B cell (primary cell): ENCODE measurements at regions not wholly inside any gene's neighbourhood (a gene's known extent, or its start where the extent isn't known, plus 50 kb on each side); places are given as distances from the start of the nearest gene placed in this dataset.

Experiments used
- EZH2 ChIP-seq: IDR thresholded peaks from 2 replicates; pipeline ENCODE4 v1.6.1; 2012; ENCODE audit warnings: borderline replicate concordance, low read depth, mild to moderate bottlenecking, moderate library complexity, low read length; ENCODE audit not compliant: insufficient read depth, poor library complexity, severe bottlenecking
- TF ChIP-seq, protein P1 (sequence below): fragments of 200-600 bp; IDR thresholded peaks from one replicate; pipeline ENCODE4 v1.8.0; 2022; ENCODE audit warnings: antibody characterized with exemption, mild to moderate bottlenecking

GRCh38 chr16:86217891-86218270, 292.4 kb upstream of the FOXF1 start:
- TF ChIP-seq, protein P1, sequence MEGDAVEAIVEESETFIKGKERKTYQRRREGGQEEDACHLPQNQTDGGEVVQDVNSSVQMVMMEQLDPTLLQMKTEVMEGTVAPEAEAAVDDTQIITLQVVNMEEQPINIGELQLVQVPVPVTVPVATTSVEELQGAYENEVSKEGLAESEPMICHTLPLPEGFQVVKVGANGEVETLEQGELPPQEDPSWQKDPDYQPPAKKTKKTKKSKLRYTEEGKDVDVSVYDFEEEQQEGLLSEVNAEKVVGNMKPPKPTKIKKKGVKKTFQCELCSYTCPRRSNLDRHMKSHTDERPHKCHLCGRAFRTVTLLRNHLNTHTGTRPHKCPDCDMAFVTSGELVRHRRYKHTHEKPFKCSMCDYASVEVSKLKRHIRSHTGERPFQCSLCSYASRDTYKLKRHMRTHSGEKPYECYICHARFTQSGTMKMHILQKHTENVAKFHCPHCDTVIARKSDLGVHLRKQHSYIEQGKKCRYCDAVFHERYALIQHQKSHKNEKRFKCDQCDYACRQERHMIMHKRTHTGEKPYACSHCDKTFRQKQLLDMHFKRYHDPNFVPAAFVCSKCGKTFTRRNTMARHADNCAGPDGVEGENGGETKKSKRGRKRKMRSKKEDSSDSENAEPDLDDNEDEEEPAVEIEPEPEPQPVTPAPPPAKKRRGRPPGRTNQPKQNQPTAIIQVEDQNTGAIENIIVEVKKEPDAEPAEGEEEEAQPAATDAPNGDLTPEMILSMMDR = no peak
- TF ChIP-seq EZH2 = no peak
